Endodermal cell (in vitro differentiated cells): ENCODE measurements at regions not wholly inside any gene's neighbourhood (a gene's known extent, or its start where the extent isn't known, plus 50 kb on each side); places are given as distances from the start of the nearest gene placed in this dataset.

Experiments
- DNase-seq: peaks from one replicate; pipeline ENCODE4 v3.0.0-alpha.2; 2017
- H3K27ac ChIP-seq: 2 replicates; pipeline ENCODE4 v1.5.1; 2013; ENCODE audit warnings: mild to moderate bottlenecking, low read depth, low read length, moderate library complexity
- H3K27me3 ChIP-seq: 2 replicates; pipeline ENCODE4 v1.6.1; 2013; ENCODE audit warnings: mild to moderate bottlenecking, low read length, moderate library complexity; ENCODE audit not compliant: insufficient read depth, control insufficient read depth, poor library complexity, severe bottlenecking
- H3K36me3 ChIP-seq: 2 replicates; pipeline ENCODE4 v1.7.0; 2013; ENCODE audit warnings: mild to moderate bottlenecking, low read length, moderate library complexity; ENCODE audit not compliant: control insufficient read depth, insufficient read depth
- H3K4me1 ChIP-seq: one replicate; pipeline ENCODE4 v1.7.0; 2013; ENCODE audit warnings: low read length; ENCODE audit not compliant: control insufficient read depth, insufficient read depth
- H3K4me3 ChIP-seq: 2 replicates; pipeline ENCODE4 v1.5.1; 2013; ENCODE audit warnings: mild to moderate bottlenecking, low read length, moderate library complexity
- H3K9ac ChIP-seq: 2 replicates; pipeline ENCODE4 v1.6.1; 2013; ENCODE audit warnings: mild to moderate bottlenecking, low read length, moderate library complexity; ENCODE audit not compliant: poor library complexity, severe bottlenecking; ENCODE audit errors: extremely low read depth
- H3K9me3 ChIP-seq: 2 replicates; pipeline ENCODE4 v1.6.1; 2013; ENCODE audit warnings: mild to moderate bottlenecking, low read length, moderate library complexity; ENCODE audit not compliant: control insufficient read depth
- H3K27ac Mint-ChIP-seq: 2 replicates; pipeline ENCODE4 v1.8.0; 2020; ENCODE audit warnings: mixed read lengths
- H3K27me3 Mint-ChIP-seq: 2 replicates; pipeline ENCODE4 v1.8.0; 2021; ENCODE audit warnings: mild to moderate bottlenecking, mixed read lengths; ENCODE audit not compliant: insufficient read depth
- H3K36me3 Mint-ChIP-seq: 2 replicates; pipeline ENCODE4 v1.8.0; 2020; ENCODE audit warnings: low read depth, mixed read lengths
- H3K4me1 Mint-ChIP-seq: 2 replicates; pipeline ENCODE4 v1.8.0; 2020; ENCODE audit warnings: mixed read lengths
- H3K4me3 Mint-ChIP-seq: 2 replicates; pipeline ENCODE4 v1.8.0; 2020; ENCODE audit warnings: mild to moderate bottlenecking, moderate library complexity, mixed read lengths
- H3K9me3 Mint-ChIP-seq: 2 replicates; pipeline ENCODE4 v1.8.0; 2020; ENCODE audit warnings: mild to moderate bottlenecking, mixed read lengths
- CTCF ChIP-seq: fragments of 200-600 bp; sonication (generic); conservative IDR thresholded peaks from 2 replicates; pipeline ENCODE4 v1.5.0; 2021; ENCODE audit warnings: antibody characterized with exemption, mild to moderate bottlenecking
- WGBS, 2 experiments: methylation state at CpG; one replicate each; pipeline versions ENCODE4 v1.1.5 to v1.1.7; 2013; ENCODE audit warnings: missing lambda C conversion rate in 2 of 2, mixed read lengths in 1 of 2; ENCODE audit not compliant: insufficient coverage in 1 of 2, insufficient read length in 1 of 2; 5-methylcytosine and 5-hydroxymethylcytosine counted together

DNA sequence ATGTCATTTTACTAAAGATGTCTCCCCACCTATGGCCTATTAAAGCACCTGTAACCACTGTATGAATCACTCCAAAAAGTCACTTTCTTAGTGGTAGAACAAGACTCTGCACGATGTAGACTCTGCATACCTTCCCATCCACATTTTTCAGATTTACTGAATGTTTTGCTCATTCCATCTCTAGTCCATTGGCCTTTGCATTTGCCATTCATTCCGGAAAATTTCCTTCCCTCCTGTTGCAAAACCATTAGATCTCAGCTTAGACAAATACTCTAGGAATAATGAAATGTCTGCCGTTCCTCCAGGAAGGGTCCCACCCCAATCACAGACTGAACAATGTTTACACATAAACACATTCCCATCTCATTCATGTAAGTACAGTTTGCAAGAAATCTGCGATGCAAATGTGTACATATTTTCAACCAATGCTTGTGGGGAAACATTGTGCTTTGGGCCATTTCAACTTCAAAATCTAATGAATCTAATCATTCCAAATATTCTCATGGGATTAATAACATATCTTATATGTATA, 146.3 kb upstream of the XYLT1 start:
- Mint-ChIP-seq H3K27me3 (no peaks in the 10 kb centered on the region), H3K4me1 (no peaks in the 10 kb centered on the region), H3K27ac (no peak overlapping the region), H3K9me3 (no peaks in the 10 kb centered on the region), H3K36me3 (no peaks in the 10 kb centered on the region), H3K4me3 (no peak overlapping the region)
- H3K4me1 ChIP-seq = no peaks in the 10 kb centered on the region
- H3K36me3 ChIP-seq = no peaks in the 10 kb centered on the region
- TF ChIP-seq CTCF = no peak
- WGBS, 2 experiments = 95 to 96% methylated on average over 3 to 4 of the region's 4 CpGs
- no peak overlapping the region for H3K4me3 ChIP-seq
- no peak overlapping the region for H3K9ac ChIP-seq
- no peak for DNase-seq
- no peaks in the 10 kb centered on the region for H3K9me3 ChIP-seq
- no peak overlapping the region for H3K27ac ChIP-seq
- H3K27me3 ChIP-seq = no peaks in the 10 kb centered on the region

DNA sequence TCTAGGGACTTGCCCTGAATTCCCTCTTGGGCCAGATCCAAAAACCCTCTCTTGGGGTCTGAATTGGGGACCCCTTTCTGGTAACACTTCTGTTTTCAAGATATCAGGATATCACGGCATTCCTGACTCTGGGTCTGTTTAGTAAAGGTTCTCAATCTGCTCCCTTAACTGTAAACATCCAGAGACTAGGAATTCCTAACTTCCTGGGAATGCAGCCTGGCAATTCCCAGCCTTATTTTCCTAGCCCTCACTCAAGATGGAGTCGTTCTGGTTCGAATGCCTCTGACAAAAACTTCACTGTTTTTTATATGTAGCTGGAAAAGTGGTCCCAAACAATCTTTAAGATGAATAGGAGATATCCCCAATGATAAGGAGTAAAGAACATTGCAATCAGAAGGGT, 141.6 kb upstream of the XYLT1 start:
- no peak overlapping the region for H3K9ac ChIP-seq
- H3K27me3 ChIP-seq = no peaks in the 10 kb centered on the region
- no peak overlapping the region for H3K4me3 ChIP-seq
- no peaks in the 10 kb centered on the region for H3K36me3 ChIP-seq
- Mint-ChIP-seq H3K27me3 (no peaks in the 10 kb centered on the region), H3K4me3 (no peak overlapping the region), H3K9me3 (no peaks in the 10 kb centered on the region), H3K36me3 (no peaks in the 10 kb centered on the region), H3K27ac (no peak overlapping the region), H3K4me1 (no peaks in the 10 kb centered on the region)
- no peaks in the 10 kb centered on the region for H3K4me1 ChIP-seq
- H3K27ac ChIP-seq = no peak overlapping the region
- no peak for TF ChIP-seq CTCF
- WGBS, 2 experiments = 85% methylated on average over 3 of the region's 3 CpGs; no CpG with 5 or more reads in 1 of the 2 experiments
- no peaks in the 10 kb centered on the region for H3K9me3 ChIP-seq
- no peak for DNase-seq

DNA sequence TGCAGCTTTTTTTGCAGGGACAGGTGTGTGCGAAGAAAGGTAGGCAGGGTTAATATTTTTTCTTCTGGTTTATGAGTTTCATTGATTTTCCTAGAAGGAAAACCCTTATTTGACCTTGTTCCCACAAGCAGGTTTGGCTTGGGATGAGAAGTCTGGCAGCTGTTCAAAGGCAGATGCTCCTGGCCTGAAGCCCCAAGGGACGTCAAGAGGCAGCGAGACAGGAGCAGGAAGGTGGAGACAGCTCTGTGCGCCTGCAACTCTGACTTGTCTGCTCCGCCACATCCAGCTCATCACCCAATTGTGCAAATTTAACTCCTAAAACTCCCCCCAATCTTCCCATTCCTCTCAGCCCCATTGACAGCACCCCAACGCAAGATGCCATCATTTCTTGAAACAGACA, 136.8 kb upstream of the XYLT1 start:
- no peaks in the 10 kb centered on the region for H3K27me3 ChIP-seq
- Mint-ChIP-seq H3K36me3 (no peaks in the 10 kb centered on the region), H3K9me3 (no peaks in the 10 kb centered on the region), H3K4me1 (no peaks in the 10 kb centered on the region), H3K27me3 (peaks cover 3% of the 10 kb centered on the region), H3K4me3 (no peak overlapping the region), H3K27ac (no peak overlapping the region)
- H3K4me3 ChIP-seq = no peak overlapping the region
- no peaks in the 10 kb centered on the region for H3K36me3 ChIP-seq
- no peaks in the 10 kb centered on the region for H3K4me1 ChIP-seq
- H3K27ac ChIP-seq = no peak overlapping the region
- no peak for DNase-seq
- no peaks in the 10 kb centered on the region for H3K9me3 ChIP-seq
- TF ChIP-seq CTCF = no peak
- 89 to 100% methylated on average over 2 to 6 of the region's 6 CpGs for WGBS, 2 experiments
- no peak overlapping the region for H3K9ac ChIP-seq
